Keratinocyte (primary cell): ENCODE measurements at regions not wholly inside any gene's neighbourhood (a gene's known extent, or its start where the extent isn't known, plus 50 kb on each side); places are given as distances from the start of the nearest gene placed in this dataset.

ENCODE experiments used
- DNase-seq: peaks from one replicate; pipeline ENCODE4 v3.0.0-alpha.2; 2011; ENCODE audit warnings: low read depth, missing footprints, low spot score
- FAIRE-seq: peaks from 2 replicates; lab custom pipeline; 2011; peaks lifted over from hg19 to GRCh38; lab: Jason Lieb, UNC
- H2AFZ ChIP-seq: 2 replicates; pipeline ENCODE4 v1.6.0; 2012; ENCODE audit warnings: low read length, control low read depth, inconsistent platforms; ENCODE audit not compliant: control insufficient read depth
- H3K27ac ChIP-seq: 2 replicates; pipeline ENCODE4 v1.5.1; 2011; ENCODE audit warnings: low read length; ENCODE audit not compliant: control insufficient read depth, insufficient read depth
- H3K27me3 ChIP-seq: 3 replicates; pipeline ENCODE4 v1.6.0; 2011; ENCODE audit warnings: low read length; ENCODE audit not compliant: control insufficient read depth, insufficient read depth; ENCODE audit errors: extremely low read depth
- H3K36me3 ChIP-seq, 2 experiments: 2 replicates in 1 of 2; 3 replicates in 1 of 2; pipeline ENCODE4 v1.5.1; 2011; ENCODE audit warnings: low read length in 2 of 2, mild to moderate bottlenecking in 1 of 2; ENCODE audit not compliant: control insufficient read depth in 2 of 2, insufficient read depth in 2 of 2; ENCODE audit errors: extremely low read depth in 1 of 2
- H3K4me1 ChIP-seq: 3 replicates; pipeline ENCODE4 v1.5.1; 2011; ENCODE audit warnings: low read length; ENCODE audit not compliant: control insufficient read depth, insufficient read depth; ENCODE audit errors: extremely low read depth
- H3K4me2 ChIP-seq: 3 replicates; pipeline ENCODE4 v1.6.0; 2011; ENCODE audit warnings: low read depth, low read length; ENCODE audit not compliant: control insufficient read depth, insufficient read depth; ENCODE audit errors: extremely low read depth
- H3K4me3 ChIP-seq, 3 experiments: fragments of 200-600 bp in 1 of 3; sonication (generic) in 1 of 3; 2 replicates in 2 of 3; 3 replicates in 1 of 3; pipeline ENCODE4 v1.5.1; 2011 to 2016; ENCODE audit warnings: low read length in 3 of 3, mild to moderate bottlenecking in 3 of 3, control low read depth in 2 of 3, inconsistent platforms in 1 of 3, low read depth in 1 of 3, mixed read lengths in 1 of 3, mixed run types in 1 of 3, moderate library complexity in 1 of 3; ENCODE audit not compliant: control insufficient read depth in 2 of 3, insufficient read depth in 2 of 3; ENCODE audit errors: extremely low read depth in 1 of 3
- H3K79me2 ChIP-seq: 2 replicates; pipeline ENCODE4 v1.6.0; 2012; ENCODE audit warnings: low read length; ENCODE audit not compliant: control insufficient read depth, insufficient read depth
- H3K9ac ChIP-seq: 3 replicates; pipeline ENCODE4 v1.6.0; 2011; ENCODE audit warnings: low read length; ENCODE audit not compliant: control insufficient read depth, insufficient read depth; ENCODE audit errors: extremely low read depth
- H3K9me1 ChIP-seq: 3 replicates; pipeline ENCODE4 v1.6.0; 2011; ENCODE audit warnings: low read length; ENCODE audit not compliant: control insufficient read depth, insufficient read depth; ENCODE audit errors: extremely low read depth
- H3K9me3 ChIP-seq: 2 replicates; pipeline ENCODE4 v1.5.1; 2012; ENCODE audit warnings: low read depth, low read length; ENCODE audit not compliant: control insufficient read depth
- H4K20me1 ChIP-seq: 3 replicates; pipeline ENCODE4 v1.6.0; 2011; ENCODE audit warnings: low read length; ENCODE audit not compliant: control insufficient read depth, insufficient read depth; ENCODE audit errors: extremely low read depth
- CTCF ChIP-seq, 3 experiments: IDR thresholded peaks in 1 of 3; conservative IDR thresholded peaks in 1 of 3; optimal IDR thresholded peaks in 1 of 3; 2 replicates in 2 of 3; 3 replicates in 1 of 3; pipeline versions ENCODE3 to v1.5.1; 2011; ENCODE audit warnings: low read length in 3 of 3, mild to moderate bottlenecking in 3 of 3, moderate library complexity in 2 of 3, control low read depth in 1 of 3, inconsistent platforms in 1 of 3; ENCODE audit not compliant: insufficient read depth in 2 of 3; ENCODE audit errors: extremely low read depth in 1 of 3
- EZH2 ChIP-seq: IDR thresholded peaks from one replicate; pipeline ENCODE4 v1.6.1; 2012; ENCODE audit warnings: inconsistent platforms, mild to moderate bottlenecking, low read length, moderate library complexity
- dilution Hi-C: fragments of 300-500 bp; cut with MboI; formaldehyde crosslinking; loops from one replicate; pipeline ENCODE4 v1.7.0; 2020; ENCODE audit warnings: low sequenced_read_pairs; ENCODE audit not compliant: extremely low pct_ligation_motif_present

- Histone ChIP-seq H3K27ac (no peak overlapping the region), H3K79me2 (no peaks in the 10 kb centered on the region), H3K4me1 (no peaks in the 10 kb centered on the region), H4K20me1 (no peaks in the 10 kb centered on the region), H3K27me3 (no peaks in the 10 kb centered on the region), H3K9me1 (no peaks in the 10 kb centered on the region), H3K9me3 (no peaks in the 10 kb centered on the region), H3K4me2 (no peak overlapping the region), H3K4me3 (no peak overlapping the region), H3K9ac (no peak overlapping the region), H3K36me3 (no peaks in the 10 kb centered on the region), H2AFZ (no peak overlapping the region)
- FAIRE-seq (no peak), DNase-seq (no peak)
- TF ChIP-seq EZH2, result no peak
- TF ChIP-seq CTCF (optimal IDR thresholded peaks at IDR 0.05 in 1 of 3, IDR thresholded peaks at IDR 0.05 in 1 of 3, conservative IDR thresholded peaks at IDR 0.05 in 1 of 3; ENCODE audit: extremely low read depth in 1 of 3, insufficient read depth in 2 of 3, low read length in 3 of 3), result no peak
- dilution Hi-C loops, result no loop called here
Observed at GRCh38 chr17:56737421-56738161, 96.1 kb downstream of the C17orf67 start.

- no peaks in the 10 kb centered on the region for H3K9me3 ChIP-seq
- H3K27ac ChIP-seq, result no peak overlapping the region
- H3K4me3 ChIP-seq, result no peak overlapping the region
- H3K4me2 ChIP-seq, result no peak overlapping the region
- no peaks in the 10 kb centered on the region for H3K36me3 ChIP-seq
- dilution Hi-C loops, result no loop called here
- FAIRE-seq (no peak), DNase-seq (no peak)
- H2AFZ ChIP-seq, result no peak overlapping the region
- no peak for TF ChIP-seq CTCF (optimal IDR thresholded peaks at IDR 0.05 in 1 of 3, IDR thresholded peaks at IDR 0.05 in 1 of 3, conservative IDR thresholded peaks at IDR 0.05 in 1 of 3; ENCODE audit: extremely low read depth in 1 of 3, insufficient read depth in 2 of 3, low read length in 3 of 3)
- no peak for TF ChIP-seq EZH2
- H3K9ac ChIP-seq, result no peak overlapping the region
- no peaks in the 10 kb centered on the region for H4K20me1 ChIP-seq
- H3K79me2 ChIP-seq, result no peaks in the 10 kb centered on the region
- H3K4me1 ChIP-seq, result no peaks in the 10 kb centered on the region
- no peaks in the 10 kb centered on the region for H3K9me1 ChIP-seq
- H3K27me3 ChIP-seq, result no peaks in the 10 kb centered on the region
Observed at GRCh38 chr17:56739376-56739775, 94.3 kb downstream of the C17orf67 start.
